Transverse colon (tissue), 4 donors: ENCODE measurements at regions not wholly inside any gene's neighbourhood (a gene's known extent, or its start where the extent isn't known, plus 50 kb on each side); places are given as distances from the start of the nearest gene placed in this dataset.

ENCODE experiments used
- DNase-seq: peaks from one replicate; pipeline ENCODE4 v3.0.0-alpha.2; 2019
- H3K27ac ChIP-seq, 4 donors: fragments of 200-600 bp; sonication (generic); 2 replicates each; pipeline ENCODE4 v1.5.1; 2016 to 2018; ENCODE audit warnings: inconsistent platforms in 4 of 4
- H3K27me3 ChIP-seq: fragments of 200-600 bp; sonication (generic); 2 replicates; pipeline ENCODE4 v1.5.1; 2017; ENCODE audit warnings: inconsistent platforms
- H3K36me3 ChIP-seq, 4 donors: fragments of 200-600 bp; sonication (generic); 2 replicates each; pipeline ENCODE4 v1.5.1; 2017 to 2019; ENCODE audit warnings: inconsistent platforms in 4 of 4
- H3K4me1 ChIP-seq, 4 donors: fragments of 200-600 bp; sonication (generic); 2 replicates each; pipeline ENCODE4 v1.5.1; 2017 to 2020; ENCODE audit warnings: inconsistent platforms in 4 of 4
- H3K4me3 ChIP-seq, 4 donors: fragments of 200-600 bp; sonication (generic); 1 replicate in 1 of 4; 2 replicates in 3 of 4; pipeline versions ENCODE4 v1.5.1 to v1.6.1; 2017 to 2019; ENCODE audit warnings: inconsistent platforms in 4 of 4
- H3K9me3 ChIP-seq, 2 donors: fragments of 200-600 bp; sonication (generic); 2 replicates each; pipeline ENCODE4 v1.5.1; 2017 to 2019; ENCODE audit warnings: inconsistent platforms in 2 of 2
- CTCF ChIP-seq, 5 experiments: fragments of 200-600 bp in 3 of 5; fragments of 450-650 bp in 2 of 5; sonication (generic) in 3 of 5; IDR thresholded peaks; 1 replicate in 2 of 5; 2 replicates in 3 of 5; pipeline ENCODE4 v1.5.1; 2016 to 2017; ENCODE audit warnings: antibody characterized with exemption in 5 of 5, inconsistent platforms in 3 of 5, mild to moderate bottlenecking in 2 of 5, moderate library complexity in 1 of 5
- EP300 ChIP-seq: sonication (generic); formaldehyde crosslinking; IDR thresholded peaks from one replicate; pipeline ENCODE4 v1.6.1; 2017; ENCODE audit warnings: antibody characterized with exemption, low read depth
- POLR2A ChIP-seq: fragments of 450-650 bp; IDR thresholded peaks from one replicate; pipeline ENCODE4 v1.6.1; 2016; ENCODE audit warnings: antibody characterized with exemption, mild to moderate bottlenecking, moderate library complexity
- POLR2AphosphoS5 ChIP-seq, 3 donors: sonication (generic); formaldehyde crosslinking; IDR thresholded peaks; one replicate each; pipeline ENCODE4 v1.6.1; 2016; ENCODE audit warnings: antibody characterized with exemption in 3 of 3
- WGBS, 2 donors: methylation state at CpG; one replicate each; pipeline ENCODE4 v1.1.5; 2018; ENCODE audit warnings: low coverage in 1 of 2; 5-methylcytosine and 5-hydroxymethylcytosine counted together
- in situ Hi-C, 4 donors: fragments of 200-750 bp; cut with MboI; loops; one replicate each; pipeline versions ENCODE4 v1.15.0 to v1.15.1; 2017; ENCODE audit warnings: low sequenced_read_pairs in 3 of 4, low pct_ligation_motif_present in 1 of 4, low pct_unique_long_range_greater_than_20kb in 1 of 4
- intact Hi-C: fragments of 100-400 bp; cut with DNase I; formaldehyde crosslinking; loops from one replicate; pipeline ENCODE4 v1.15.1; 2023; ENCODE audit warnings: low total_unique reads

GRCh38 chr10:128900456-128900855, 566.6 kb upstream of the MGMT start:
- H3K27me3 ChIP-seq = no peaks in the 10 kb centered on the region
- no peak overlapping the region for H3K4me3 ChIP-seq
- TF ChIP-seq POLR2AphosphoS5 (IDR thresholded peaks at IDR 0.05) = no peak
- TF ChIP-seq POLR2A = no peak
- TF ChIP-seq CTCF (IDR thresholded peaks at IDR 0.05) = no peak
- no peak for TF ChIP-seq EP300
- H3K9me3 ChIP-seq = no peaks in the 10 kb centered on the region
- H3K27ac ChIP-seq = no peak overlapping the region
- 83 to 85% methylated on average over 3 to 4 of the region's 4 CpGs for WGBS, 2 donors
- in situ Hi-C loops (no loop called here), intact Hi-C loops (no loop called here)
- no peaks in the 10 kb centered on the region for H3K36me3 ChIP-seq
- H3K4me1 ChIP-seq = no peaks in the 10 kb centered on the region
- no peak for DNase-seq

- H3K9me3 ChIP-seq = no peaks in the 10 kb centered on the region
- in situ Hi-C loops = no loop called here
- intact Hi-C loops = no loop called here
- H3K27ac ChIP-seq = no peak overlapping the region
- no peaks in the 10 kb centered on the region for H3K4me1 ChIP-seq
- H3K36me3 ChIP-seq = no peaks in the 10 kb centered on the region
- TF ChIP-seq POLR2AphosphoS5 (IDR thresholded peaks at IDR 0.05) (no peak), EP300 (no peak), CTCF (IDR thresholded peaks at IDR 0.05) (no peak), POLR2A (no peak)
- DNase-seq = no peak
- H3K4me3 ChIP-seq = no peak overlapping the region
- H3K27me3 ChIP-seq = no peaks in the 10 kb centered on the region
These were observed 565.8 kb upstream of the MGMT start for GRCh38 chr10:128901236-128901635.

GRCh38 chr10:128902031-128902710, 564.9 kb upstream of the MGMT start:
- in situ Hi-C loops (no loop called here), intact Hi-C loops (no loop called here)
- no peaks in the 10 kb centered on the region for H3K36me3 ChIP-seq
- no peaks in the 10 kb centered on the region for H3K9me3 ChIP-seq
- WGBS, 2 donors = 75% methylated on average over 2 of the region's 2 CpGs; no CpG with 5 or more reads in 1 of the 2 donors
- no peak for DNase-seq
- H3K4me3 ChIP-seq = no peak overlapping the region
- no peaks in the 10 kb centered on the region for H3K4me1 ChIP-seq
- TF ChIP-seq CTCF (IDR thresholded peaks at IDR 0.05) (no peak), POLR2AphosphoS5 (IDR thresholded peaks at IDR 0.05) (no peak), POLR2A (no peak), EP300 (no peak)
- no peaks in the 10 kb centered on the region for H3K27me3 ChIP-seq
- H3K27ac ChIP-seq = no peak overlapping the region

- TF ChIP-seq POLR2AphosphoS5 (IDR thresholded peaks at IDR 0.05) (no peak), EP300 (no peak), POLR2A (no peak), CTCF (IDR thresholded peaks at IDR 0.05) (no peak)
- in situ Hi-C loops = no loop called here
- intact Hi-C loops = no loop called here
- Histone ChIP-seq H3K27me3 (no peaks in the 10 kb centered on the region), H3K9me3 (no peaks in the 10 kb centered on the region), H3K4me1 (no peaks in the 10 kb centered on the region), H3K27ac (no peak overlapping the region), H3K4me3 (no peak overlapping the region), H3K36me3 (no peaks in the 10 kb centered on the region)
- no peak for DNase-seq
- WGBS, 2 donors = 82 to 85% methylated on average over 6 to 20 of the region's 20 CpGs
These were observed 559.7 kb upstream of the MGMT start for GRCh38 chr10:128907155-128907941.
